Stimulated activated CD4-positive, alpha-beta T cell treated with anti-CD3 and anti-CD28 coated beads, TNF-alpha, amount 100 ng/mL, for 1 hour (primary cell): ENCODE measurements at regions not wholly inside any gene's neighbourhood (a gene's known extent, or its start where the extent isn't known, plus 50 kb on each side); places are given as distances from the start of the nearest gene placed in this dataset.
"Not testable (repeated sequence)": the region's sequence is repeated elsewhere in the genome, so short reads cannot be mapped to it uniquely, and the experiment has no call there.

Experiments used
- DNase-seq, 3 donors: peaks; one replicate each; pipeline ENCODE4 v3.0.0-alpha.2; 2020; ENCODE audit warnings: low read depth in 3 of 3, low spot score in 1 of 3

DNA sequence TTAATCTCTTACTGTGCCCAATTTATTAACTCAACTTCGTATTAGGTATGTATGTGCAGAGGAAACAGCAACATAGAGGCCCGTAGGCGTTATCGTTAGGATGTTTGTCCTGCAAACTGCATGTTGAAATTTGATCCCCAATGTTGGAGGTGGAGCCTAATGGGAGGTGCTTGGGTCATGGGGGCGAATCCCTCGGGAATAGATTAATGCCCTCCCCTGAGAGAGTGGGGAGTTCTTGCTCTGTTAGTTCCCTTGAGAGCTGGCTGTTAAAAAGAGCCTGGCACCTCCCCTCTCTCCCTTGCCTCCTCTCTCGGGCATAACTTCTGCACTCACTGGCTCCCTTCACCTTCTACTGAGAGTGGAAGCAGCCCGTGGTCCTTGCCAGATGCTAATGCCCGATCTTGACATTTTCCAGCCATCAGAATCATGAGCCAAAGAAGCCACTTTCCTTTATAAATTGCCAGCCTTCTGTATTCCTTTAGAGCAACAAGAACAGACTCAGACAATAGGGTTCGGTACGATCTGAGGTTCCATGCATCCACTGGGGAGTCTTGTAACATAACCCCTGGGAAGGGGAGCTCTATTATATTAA is 149.0 kb upstream of the RAB4A start:
- DNase-seq = no peak

DNA sequence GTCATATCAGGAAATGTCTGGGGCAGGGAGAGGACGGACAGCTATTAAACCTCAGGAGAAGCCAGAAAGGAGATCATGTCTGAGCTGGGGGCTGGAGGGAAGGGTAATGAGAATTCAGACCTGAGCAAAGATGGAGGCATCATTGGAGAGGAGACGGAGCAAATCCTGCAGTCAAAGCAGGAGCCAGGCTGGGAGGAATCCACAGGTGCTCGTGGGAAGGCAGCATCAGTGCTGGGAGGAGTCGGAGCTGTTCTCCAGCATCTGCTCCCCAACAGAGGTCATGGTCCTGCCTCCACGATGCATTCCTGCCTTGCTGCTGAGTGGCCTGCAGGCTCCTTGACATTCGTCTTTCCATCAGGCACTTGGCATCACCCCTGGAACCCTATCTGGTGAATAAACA is 148.3 kb upstream of the RAB4A start:
- no peak for DNase-seq

DNA sequence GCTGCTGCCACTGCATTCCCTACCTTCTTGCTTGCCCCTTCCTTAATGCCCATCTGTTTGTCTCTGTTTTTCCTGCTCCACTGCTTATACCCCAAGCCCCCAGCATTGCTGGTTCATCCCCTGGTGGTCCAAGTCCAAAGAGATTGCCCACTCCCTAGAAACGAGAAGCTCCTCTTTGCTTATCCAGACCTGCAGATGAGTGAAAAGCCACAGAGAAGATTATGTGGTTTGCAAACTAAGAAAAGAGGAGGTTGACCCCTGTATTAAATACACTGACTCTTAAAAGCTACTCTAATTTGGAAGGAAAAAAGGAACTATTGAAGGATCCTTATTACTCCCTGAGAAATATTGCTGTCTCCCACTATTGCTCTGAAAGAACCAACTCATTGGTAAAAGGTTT is 146.8 kb upstream of the RAB4A start:
- no peak for DNase-seq

DNA sequence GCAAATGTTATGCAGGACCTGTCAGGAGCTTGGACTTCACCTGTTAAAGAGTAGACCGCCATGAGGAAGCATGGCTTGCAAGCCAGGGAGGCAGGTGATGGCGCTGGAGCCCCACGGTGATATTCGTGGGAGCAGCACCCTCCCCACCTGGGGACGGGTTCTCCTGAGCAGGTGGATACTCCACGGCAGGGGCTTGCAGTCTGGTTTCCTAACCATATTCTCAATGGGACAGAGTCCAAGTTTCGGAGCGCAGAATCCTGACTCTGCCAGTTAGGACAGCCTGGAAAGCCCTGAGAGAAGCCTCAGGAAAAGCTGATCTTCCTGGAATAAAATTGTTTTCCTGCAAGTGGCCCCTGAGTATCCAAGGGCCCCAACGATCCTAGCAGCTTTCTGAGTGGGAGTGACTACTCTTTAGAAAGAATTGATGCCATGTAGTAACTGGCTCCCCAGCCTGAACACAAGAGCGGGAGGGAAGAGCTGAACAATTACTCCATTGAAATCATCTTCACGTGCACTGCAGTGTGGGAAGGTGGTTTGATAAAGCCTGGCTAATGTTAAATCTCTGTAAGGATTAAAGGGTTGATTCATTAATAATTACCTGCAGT is 146.3 kb upstream of the RAB4A start:
- DNase-seq = no peak

DNA sequence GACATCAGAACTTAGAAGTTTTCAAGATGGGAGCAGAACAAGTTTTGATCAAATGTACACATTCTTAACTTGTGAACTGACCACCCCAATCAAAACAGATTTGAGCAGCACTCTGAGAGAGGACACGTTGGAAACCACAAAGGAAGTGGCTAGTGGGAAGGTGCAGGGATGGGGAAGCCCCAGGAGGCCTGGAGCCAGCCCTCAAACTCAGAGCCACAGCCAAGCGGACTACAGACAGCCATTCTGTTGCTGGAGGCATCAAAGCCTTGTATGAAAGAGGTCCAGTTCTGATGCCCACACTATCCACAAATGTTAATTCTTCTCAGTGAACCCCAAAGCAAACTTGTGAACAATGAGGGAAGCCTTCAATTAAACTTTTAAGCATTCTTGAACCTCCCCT is 143.6 kb upstream of the RAB4A start:
- DNase-seq = no peak

DNA sequence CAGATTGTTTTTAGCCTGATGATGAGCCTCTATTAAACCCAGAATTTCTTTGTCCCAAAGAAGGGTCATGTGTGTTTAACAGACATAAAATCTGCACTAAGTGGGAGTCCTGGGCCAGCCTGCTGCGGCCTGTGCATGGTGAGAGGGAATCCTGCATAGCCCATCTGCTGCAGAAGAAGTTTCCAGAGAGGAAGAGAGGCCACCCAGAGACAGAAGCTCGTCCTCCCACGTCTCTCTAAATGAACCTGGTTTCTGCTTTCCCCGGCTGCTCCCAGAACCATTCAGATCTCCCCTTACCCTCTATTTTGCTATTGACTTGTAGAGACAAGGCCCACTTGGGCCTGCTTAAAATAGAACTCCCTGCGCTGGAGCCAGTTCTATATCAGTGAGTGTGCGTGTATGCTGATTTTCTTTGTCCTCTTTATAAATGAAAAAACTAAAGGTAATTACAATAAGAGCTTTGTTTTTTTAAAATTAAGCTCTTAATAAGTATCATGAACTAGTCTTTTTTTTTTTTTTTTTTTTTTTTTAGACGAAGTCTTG is 142.8 kb upstream of the RAB4A start:
- DNase-seq = no peak

DNA sequence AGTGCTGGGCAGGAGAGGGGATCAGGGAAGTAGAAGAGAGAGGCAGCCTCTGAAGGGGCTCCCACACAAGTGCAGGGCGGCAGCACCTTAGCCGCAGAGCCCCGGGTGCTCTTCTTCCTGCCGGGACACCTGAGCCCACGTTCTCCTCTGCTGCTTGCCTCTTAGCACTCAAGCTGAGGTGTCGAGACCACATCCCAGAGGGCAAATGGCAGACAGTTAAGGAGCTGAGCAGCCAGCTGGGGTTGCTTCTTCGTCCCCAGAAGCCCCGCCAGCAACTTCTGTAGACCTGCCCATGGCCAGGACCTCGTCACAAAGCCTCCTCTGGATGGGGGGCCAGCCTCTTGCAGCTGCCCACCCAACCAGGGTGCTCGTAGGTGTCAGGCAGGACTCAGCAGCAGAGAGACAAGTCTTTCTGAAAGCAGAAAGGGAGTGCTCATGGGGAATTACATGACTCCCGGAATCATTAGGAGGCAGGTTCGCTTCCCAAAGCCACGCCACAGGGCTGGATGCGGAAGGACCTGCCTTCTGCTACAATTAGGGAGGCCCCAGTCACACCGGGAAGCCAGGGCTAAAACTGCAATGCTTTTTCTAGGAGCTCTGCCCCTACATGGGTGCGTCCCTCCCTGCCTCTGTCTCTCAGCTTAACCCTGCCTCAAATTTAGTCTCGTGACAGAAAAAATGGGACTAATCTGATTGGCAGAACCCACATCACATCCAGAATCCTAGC is 141.4 kb upstream of the RAB4A start:
- no peak for DNase-seq

DNA sequence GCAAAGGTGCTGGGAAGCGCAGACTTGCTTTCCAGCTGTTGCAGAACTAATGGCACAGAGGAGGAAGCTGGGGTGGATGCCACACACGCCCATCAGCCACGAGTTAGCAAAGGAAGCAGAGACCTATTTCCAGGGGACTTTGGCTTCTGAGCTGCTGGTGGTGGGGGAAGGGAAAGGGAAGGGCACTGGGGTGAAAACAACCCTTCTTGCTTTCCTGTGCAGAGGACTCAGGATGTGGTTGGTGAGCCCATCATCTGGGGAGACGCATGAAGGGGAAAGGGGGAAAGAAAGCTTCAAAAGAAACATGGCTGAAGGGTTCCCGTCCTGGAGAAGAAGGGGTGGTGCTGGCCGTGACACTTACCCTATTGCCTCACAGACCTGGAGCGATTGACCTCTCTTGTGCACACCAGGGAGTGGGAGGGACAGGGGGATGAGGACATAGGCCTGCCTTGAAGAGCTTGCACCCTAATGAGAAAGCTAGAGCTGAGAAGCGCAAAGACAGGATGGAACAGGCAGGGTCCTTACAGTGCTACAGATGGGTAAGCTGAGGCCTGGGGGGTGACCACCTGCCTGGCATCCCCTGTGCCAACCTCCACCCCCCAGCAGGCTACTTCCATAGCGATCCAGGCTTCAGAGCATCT is 140.8 kb upstream of the RAB4A start:
- no peak for DNase-seq

DNA sequence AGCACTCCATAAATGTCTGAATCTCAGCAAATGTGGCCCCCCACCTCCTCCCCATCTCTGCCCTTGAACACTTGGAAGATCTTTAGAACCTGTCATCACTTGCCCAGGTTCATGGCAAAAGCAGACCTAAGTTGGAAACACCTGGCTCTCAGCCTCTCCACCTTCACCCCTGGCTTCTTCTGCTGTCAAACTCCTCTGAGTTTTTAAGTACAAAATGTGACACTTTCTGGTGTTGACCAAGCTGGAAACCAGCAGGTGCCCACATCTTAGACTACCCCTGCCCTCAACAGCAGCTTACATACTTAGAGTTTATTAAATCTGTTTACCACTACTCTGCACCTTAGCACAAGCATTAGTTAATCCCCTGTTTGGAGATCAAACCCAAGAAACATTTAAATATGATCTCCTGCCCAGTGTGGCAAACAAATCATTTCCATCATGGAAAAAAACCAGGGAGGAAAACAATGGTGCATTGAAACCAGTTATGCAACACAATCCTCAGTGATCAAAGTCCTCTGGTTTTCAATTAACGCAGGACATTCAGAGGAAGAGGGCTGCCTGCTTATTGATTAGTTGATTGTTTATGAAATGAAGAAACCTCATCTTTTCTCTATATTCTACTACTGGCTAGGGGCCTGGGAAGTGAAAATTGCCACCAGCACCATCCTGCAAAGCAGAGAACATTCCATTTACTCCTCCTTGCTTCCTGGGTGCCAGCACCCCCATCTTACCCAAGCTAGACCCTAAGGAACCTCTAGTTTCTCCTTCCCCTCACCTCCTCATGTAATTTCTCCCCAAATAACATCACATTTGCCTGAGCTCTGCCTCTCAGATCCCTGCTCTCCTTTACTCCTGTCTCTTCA is 139.4 kb upstream of the RAB4A start:
- DNase-seq = no peak

DNA sequence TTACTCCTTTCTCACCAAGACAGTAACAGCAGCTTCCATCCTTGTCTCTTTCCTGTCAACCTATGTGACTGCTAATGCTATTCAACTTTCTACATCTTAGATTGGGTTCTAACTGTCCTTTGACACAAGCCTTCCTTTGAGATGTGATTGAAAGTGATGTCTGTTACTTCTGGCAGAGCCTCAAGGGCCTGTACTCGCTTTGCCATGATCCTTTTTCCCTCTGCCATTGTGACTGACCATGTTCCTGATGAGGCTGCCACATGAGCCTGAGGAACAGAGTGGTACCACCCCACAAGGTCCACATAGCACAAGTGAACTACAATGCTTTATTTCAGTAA is 138.8 kb upstream of the RAB4A start:
- DNase-seq = no peak

DNA sequence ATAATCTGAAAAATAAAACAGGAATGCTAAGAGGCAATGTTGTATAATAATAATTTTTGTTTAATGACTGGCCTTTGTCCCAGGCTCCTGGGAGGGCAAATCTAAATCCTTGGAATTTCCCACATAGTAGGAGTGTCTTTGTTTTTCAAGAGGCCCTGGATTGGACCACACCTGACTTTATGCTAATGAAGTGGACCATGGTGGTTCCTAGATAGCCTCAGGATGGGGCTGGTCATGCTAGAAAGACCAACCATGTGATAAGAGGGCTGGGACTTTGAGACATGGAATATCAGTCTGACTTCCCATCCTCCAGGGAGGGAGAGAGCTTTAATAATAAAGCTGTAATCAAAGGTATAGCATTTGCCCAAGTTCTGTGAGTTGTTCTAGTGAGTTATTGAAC is 138.2 kb upstream of the RAB4A start:
- DNase-seq = no peak

DNA sequence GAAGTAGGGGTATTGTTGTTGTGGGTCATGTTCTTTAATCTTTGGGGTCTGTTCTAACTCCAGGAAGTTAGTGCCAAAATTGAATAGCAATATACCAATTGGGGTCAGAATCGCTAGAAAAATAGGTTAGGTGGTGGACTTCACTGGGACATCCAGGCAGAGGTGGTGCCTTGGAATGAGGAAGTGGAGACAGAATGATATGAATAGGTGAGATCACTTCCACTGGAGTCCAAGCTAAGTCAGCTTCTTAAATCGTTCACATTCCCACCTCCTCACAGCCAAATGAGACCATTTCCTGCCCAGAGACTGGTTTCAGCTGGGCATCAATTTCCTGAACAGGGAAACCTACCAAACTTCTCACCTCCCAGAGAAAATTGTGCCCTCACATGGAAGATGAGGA is 137.8 kb upstream of the RAB4A start:
- DNase-seq = no peak

DNA sequence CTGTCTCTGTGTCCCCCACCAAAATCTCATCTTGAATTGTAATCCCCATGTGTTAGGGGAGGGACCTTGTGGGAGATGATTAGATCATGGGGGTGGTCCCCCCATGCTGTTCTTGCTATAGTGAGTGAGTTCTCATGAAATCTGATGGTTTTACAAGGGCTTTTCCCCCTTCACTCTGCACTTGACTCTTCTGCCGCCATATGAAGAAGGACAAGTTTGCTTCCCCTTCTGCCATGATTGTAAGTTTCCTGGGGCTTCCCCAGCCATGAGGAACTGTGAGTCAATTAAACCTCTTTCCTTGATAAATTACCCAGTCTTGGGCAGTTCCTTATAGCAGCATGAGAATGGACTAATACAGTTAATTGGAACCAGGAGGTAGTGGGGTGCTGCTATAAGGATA is 137.1 kb upstream of the RAB4A start:
- no peak for DNase-seq

DNA sequence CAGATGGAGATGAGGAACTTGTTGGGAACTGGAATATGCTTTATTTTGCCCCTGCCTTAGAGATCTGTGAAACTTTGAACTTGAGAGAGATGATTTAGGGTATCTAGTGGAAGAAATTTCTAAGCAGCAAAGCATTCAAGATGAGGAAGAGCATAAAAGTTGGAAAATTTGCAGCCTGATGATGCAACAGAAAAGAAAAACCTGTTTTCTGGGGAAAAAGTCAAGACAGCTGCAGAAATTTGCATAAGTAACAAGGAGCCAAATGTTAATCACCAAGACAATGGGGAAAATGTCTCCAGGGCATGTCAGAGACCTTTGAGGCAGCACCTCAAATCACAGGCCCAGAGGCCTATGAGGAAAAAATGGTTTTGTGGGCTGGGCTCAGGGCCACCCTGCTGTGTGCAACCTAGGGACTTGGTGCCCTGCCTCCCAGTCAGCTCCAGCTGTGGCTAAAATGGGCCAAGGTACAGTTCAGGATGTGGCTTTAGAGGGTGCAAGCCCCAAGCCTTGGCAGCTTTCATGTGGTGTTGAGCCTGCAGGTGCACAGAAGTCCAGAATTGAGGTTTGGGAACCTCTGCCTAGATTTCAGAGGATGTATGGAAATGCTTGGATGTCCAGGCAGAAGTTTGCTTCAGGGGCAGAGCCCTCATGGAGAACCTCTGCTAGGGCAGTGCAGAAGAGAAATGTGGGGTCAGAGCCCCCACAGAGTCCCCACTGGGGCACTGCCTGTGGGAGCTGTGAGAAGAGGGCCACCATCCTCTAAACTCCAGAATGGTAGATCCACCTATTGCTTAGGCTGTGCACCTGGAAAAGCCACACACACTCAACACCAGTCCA is 136.3 kb upstream of the RAB4A start:
- not testable (repeated sequence) for DNase-seq

DNA sequence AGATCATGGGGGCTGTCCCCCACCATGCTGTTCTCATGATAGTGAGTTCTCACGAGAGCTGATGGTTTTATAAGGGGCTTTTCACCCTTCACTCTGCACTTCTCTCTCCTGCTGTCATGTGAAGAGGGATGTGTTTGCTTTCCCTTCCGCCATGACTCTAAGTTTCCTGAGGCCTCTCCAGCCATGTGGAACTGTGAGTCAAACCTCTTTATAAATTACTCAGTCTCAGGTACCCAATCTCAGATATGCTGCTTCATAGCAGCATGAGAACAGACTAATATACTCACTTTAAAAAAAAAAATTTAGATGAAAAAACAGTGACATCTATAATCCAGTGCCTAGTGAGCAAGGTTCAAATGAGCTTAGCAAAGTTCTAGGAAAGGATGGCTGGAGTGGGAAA is 135.1 kb upstream of the RAB4A start:
- no peak for DNase-seq

DNA sequence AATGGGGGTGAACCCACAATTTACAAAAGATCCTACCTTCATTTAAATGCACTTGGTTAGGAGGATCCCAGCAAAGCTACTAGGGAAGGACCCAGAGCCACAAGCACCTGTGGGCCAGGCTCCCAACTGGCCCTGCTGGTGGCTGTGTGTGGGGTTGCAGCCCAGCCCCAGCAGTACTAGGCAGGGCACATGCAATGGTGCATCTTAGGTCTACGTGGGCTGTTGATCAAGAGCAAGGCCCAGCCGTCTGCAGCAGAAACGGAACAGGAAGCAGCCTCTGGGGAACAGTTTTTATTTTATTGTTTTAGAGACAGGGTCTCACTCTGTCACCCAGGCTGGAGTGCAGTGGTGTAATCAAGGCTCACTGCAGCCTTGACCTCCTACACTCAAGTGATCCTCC is 134.1 kb upstream of the RAB4A start:
- DNase-seq = no peak

DNA sequence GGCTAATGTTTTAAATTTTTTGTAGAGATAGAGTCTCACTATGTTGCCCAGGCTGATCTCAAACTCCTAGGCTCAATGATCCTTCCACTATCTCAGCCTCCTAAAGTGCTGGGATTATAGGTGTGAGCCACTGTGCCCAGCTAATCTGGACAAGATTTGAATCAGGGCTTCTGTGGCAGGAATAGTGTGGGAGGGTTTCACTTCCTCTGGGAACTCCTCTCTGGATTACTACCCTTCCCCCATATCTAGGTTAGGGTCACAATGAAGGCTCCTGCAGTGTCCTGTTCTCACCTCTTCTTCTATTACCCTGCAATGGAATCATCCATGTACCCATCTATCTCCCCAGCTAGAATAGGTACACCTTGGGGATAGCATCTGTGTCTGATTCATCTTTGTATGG is 133.6 kb upstream of the RAB4A start:
- no peak for DNase-seq

DNA sequence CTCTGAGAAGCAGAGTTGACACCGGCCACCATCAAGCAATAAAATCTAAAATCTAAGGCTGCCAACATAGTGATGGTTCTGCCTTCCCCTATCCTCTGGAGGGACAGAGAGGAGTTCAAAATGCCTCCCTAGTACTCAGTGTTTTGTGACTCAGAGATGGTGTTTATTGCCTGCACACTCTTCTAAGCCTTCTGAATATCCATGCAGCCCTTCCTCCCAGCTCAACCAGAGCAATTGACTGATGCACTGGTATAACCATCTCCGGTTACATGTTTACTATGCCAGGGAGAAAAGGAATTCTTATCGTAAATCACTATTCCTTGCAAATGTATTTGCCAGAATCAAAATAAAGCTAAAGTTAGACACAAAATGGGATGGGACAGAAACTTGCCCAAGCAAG is 132.9 kb upstream of the RAB4A start:
- no peak for DNase-seq

DNA sequence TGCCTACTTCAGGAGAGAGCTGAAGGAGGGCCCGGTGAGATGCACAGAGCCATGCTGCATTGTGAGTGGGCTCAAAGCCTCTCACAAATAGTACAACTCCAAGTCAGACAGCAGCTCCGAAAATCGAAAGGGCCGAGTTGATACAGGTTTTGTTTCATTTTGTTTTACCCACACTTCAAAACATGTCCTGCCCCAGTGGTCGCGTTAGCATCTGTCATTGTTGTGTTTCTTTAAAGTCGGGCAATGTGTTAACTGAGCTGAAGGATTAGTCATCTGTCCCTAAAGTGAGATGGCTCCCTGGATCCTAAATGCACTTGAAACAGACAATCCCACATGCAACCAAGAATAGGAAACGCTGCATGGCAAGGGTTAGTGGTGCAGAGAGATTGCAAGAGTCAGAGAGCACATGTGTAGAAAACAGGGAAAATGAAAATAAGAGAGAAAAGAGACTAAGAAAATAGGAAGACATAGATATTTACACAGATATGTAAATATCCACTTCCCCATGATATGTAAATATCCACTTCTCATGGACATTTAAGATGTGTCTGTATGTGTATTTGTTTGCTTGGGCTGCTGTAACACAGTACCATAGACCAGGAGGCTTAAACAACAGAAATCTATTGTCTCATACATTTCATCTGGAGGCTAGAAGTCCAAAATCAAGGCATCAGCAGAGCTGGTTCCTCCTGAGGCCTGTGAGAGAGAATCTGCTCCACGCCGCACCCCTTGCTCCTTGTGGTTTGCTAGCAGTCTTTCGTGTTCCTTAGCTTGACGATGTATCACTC is 131.4 kb upstream of the RAB4A start:
- DNase-seq = no peak

DNA sequence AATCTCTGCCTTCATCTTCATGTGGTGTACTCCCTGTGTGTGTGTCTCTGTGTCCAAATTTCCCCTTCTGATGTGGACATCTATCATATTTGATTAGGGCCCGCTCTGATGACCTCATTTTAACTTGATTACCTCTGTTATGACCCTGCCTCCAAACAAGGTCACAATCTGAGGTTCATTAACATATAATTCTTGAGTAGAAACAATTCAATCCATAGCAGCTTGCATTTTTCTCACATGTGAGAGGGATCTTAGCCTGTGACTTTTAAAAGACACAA is 130.9 kb upstream of the RAB4A start:
- DNase-seq = no peak
